Subcutaneous abdominal adipose tissue (tissue), 5 donors: ENCODE measurements at regions not wholly inside any gene's neighbourhood (a gene's known extent, or its start where the extent isn't known, plus 50 kb on each side); places are given as distances from the start of the nearest gene placed in this dataset.
"Not testable (repeated sequence)": the region's sequence is repeated elsewhere in the genome, so short reads cannot be mapped to it uniquely, and the experiment has no call there.

Source experiments
- H3K27ac ChIP-seq: one replicate; pipeline ENCODE4 v1.7.0; 2013; ENCODE audit warnings: low read depth, mild to moderate bottlenecking, inconsistent platforms, low read length, moderate library complexity
- H3K27me3 ChIP-seq, 5 donors: one replicate each; pipeline ENCODE4 v1.7.0; 2013; ENCODE audit warnings: low read length in 5 of 5, inconsistent platforms in 1 of 5; ENCODE audit not compliant: control insufficient read depth in 5 of 5, insufficient read depth in 4 of 5
- H3K36me3 ChIP-seq, 5 donors: one replicate each; pipeline ENCODE4 v1.7.0; 2013; ENCODE audit warnings: low read length in 5 of 5; ENCODE audit not compliant: control insufficient read depth in 5 of 5, insufficient read depth in 5 of 5
- H3K4me1 ChIP-seq, 5 donors: one replicate each; pipeline ENCODE4 v1.7.0; 2013; ENCODE audit warnings: low read length in 5 of 5, mild to moderate bottlenecking in 3 of 5, moderate library complexity in 1 of 5; ENCODE audit not compliant: control insufficient read depth in 5 of 5, insufficient read depth in 5 of 5
- H3K4me3 ChIP-seq, 5 donors: one replicate each; pipeline ENCODE4 v1.7.0; 2013; ENCODE audit warnings: low read length in 5 of 5, low read depth in 1 of 5
- H3K9ac ChIP-seq, 5 donors: one replicate each; pipeline ENCODE4 v1.7.0; 2013; ENCODE audit warnings: low read length in 5 of 5, mild to moderate bottlenecking in 4 of 5, moderate library complexity in 3 of 5
- H3K9me3 ChIP-seq, 5 donors: one replicate each; pipeline ENCODE4 v1.7.0; 2013; ENCODE audit warnings: low read length in 5 of 5; ENCODE audit not compliant: control insufficient read depth in 5 of 5
- donor health status: healthy.
- donor health status: healthy.
- donor health status: healthy.
- donor health status: healthy.
- donor health status: healthy.

GRCh38 chr5:82537687-82538306 lies 259.6 kb upstream of the RPS23 start:
- H3K4me1 ChIP-seq: peaks cover 0 to 10% (median 0%) of the 10 kb centered on the region in 5 donors
- H3K9me3 ChIP-seq: no peaks in the 10 kb centered on the region
- H3K36me3 ChIP-seq: no peaks in the 10 kb centered on the region
- no peaks in the 10 kb centered on the region for H3K27me3 ChIP-seq
- no peak overlapping the region for H3K4me3 ChIP-seq
- no peak overlapping the region for H3K9ac ChIP-seq
- H3K27ac ChIP-seq: no peak overlapping the region

GRCh38 chr5:82534986-82535385 lies 256.8 kb upstream of the RPS23 start:
- peaks cover 0 to 10% (median 0%) of the 10 kb centered on the region in 5 donors for H3K4me1 ChIP-seq
- H3K27ac ChIP-seq: no peak overlapping the region
- H3K4me3 ChIP-seq: no peak overlapping the region
- H3K9ac ChIP-seq: no peak overlapping the region
- no peaks in the 10 kb centered on the region for H3K9me3 ChIP-seq
- H3K27me3 ChIP-seq: no peaks in the 10 kb centered on the region
- H3K36me3 ChIP-seq: no peaks in the 10 kb centered on the region

GRCh38 chr5:82532075-82532474 lies 253.9 kb upstream of the RPS23 start:
- H3K4me1 ChIP-seq, H3K27ac ChIP-seq, H3K36me3 ChIP-seq, H3K27me3 ChIP-seq, H3K9me3 ChIP-seq, H3K4me3 ChIP-seq, H3K9ac ChIP-seq: not testable (repeated sequence)

GRCh38 chr5:82526540-82526939 lies 248.4 kb upstream of the RPS23 start:
- Histone ChIP-seq H3K27me3 (no peaks in the 10 kb centered on the region), H3K4me3 (no peak overlapping the region), H3K9ac (no peak overlapping the region), H3K4me1 (no peaks in the 10 kb centered on the region), H3K9me3 (no peaks in the 10 kb centered on the region), H3K36me3 (no peaks in the 10 kb centered on the region), H3K27ac (no peak overlapping the region)

- Histone ChIP-seq H3K36me3 (no peaks in the 10 kb centered on the region), H3K9me3 (no peaks in the 10 kb centered on the region), H3K4me1 (no peaks in the 10 kb centered on the region), H3K9ac (no peak overlapping the region), H3K27me3 (no peaks in the 10 kb centered on the region), H3K4me3 (no peak overlapping the region), H3K27ac (no peak overlapping the region)
Observed at GRCh38 chr5:82525626-82526025, 247.5 kb upstream of the RPS23 start.

- Histone ChIP-seq H3K9ac (no peak overlapping the region), H3K4me1 (no peaks in the 10 kb centered on the region), H3K4me3 (no peak overlapping the region), H3K27ac (no peak overlapping the region), H3K27me3 (no peaks in the 10 kb centered on the region), H3K36me3 (no peaks in the 10 kb centered on the region), H3K9me3 (no peaks in the 10 kb centered on the region)
Observed at GRCh38 chr5:82523633-82524032, 245.5 kb upstream of the RPS23 start.

GRCh38 chr5:82522897-82523296 lies 244.7 kb upstream of the RPS23 start:
- Histone ChIP-seq H3K27ac (no peak overlapping the region), H3K9me3 (no peaks in the 10 kb centered on the region), H3K27me3 (no peaks in the 10 kb centered on the region), H3K4me1 (no peaks in the 10 kb centered on the region), H3K36me3 (no peaks in the 10 kb centered on the region), H3K9ac (no peak overlapping the region), H3K4me3 (no peak overlapping the region)

GRCh38 chr5:82521431-82522051 lies 243.4 kb upstream of the RPS23 start:
- no peak overlapping the region for H3K4me3 ChIP-seq
- H3K27me3 ChIP-seq: no peaks in the 10 kb centered on the region
- no peaks in the 10 kb centered on the region for H3K4me1 ChIP-seq
- no peak overlapping the region for H3K9ac ChIP-seq
- H3K9me3 ChIP-seq: no peaks in the 10 kb centered on the region
- no peaks in the 10 kb centered on the region for H3K36me3 ChIP-seq
- no peak overlapping the region for H3K27ac ChIP-seq

GRCh38 chr5:82519558-82519957 lies 241.4 kb upstream of the RPS23 start:
- Histone ChIP-seq H3K4me3 (no peak overlapping the region), H3K27me3 (no peaks in the 10 kb centered on the region)

GRCh38 chr5:82517544-82518075 lies 239.5 kb upstream of the RPS23 start:
- H3K4me3 ChIP-seq: no peak overlapping the region
- no peak overlapping the region for H3K27ac ChIP-seq
- no peaks in the 10 kb centered on the region for H3K4me1 ChIP-seq
- no peaks in the 10 kb centered on the region for H3K27me3 ChIP-seq
- no peaks in the 10 kb centered on the region for H3K9me3 ChIP-seq
- no peaks in the 10 kb centered on the region for H3K36me3 ChIP-seq
- H3K9ac ChIP-seq: no peak overlapping the region

More at GRCh38 chr5:82519558-82519957, 241.4 kb upstream of the RPS23 start:
- H3K9ac ChIP-seq: no peak overlapping the region
- H3K36me3 ChIP-seq: no peaks in the 10 kb centered on the region
- H3K9me3 ChIP-seq: no peaks in the 10 kb centered on the region
- H3K27ac ChIP-seq: no peak overlapping the region
- H3K4me1 ChIP-seq: no peaks in the 10 kb centered on the region
